ENCODE measurements at regions not wholly inside any gene's neighbourhood (a gene's known extent, or its start where the extent isn't known, plus 50 kb on each side); places are given as distances from the start of the nearest gene placed in this dataset.

GRCh38 chr2:156803967-156804366 is 367.8 kb downstream of the GPD2 start:
- no CpG with 5 or more reads among the region's 5 CpGs for WGBS, 2 experiments (ENCODE audit: extremely low coverage in 2 of 2, insufficient read length in 1 of 2)
- Histone ChIP-seq H2BK20ac (ENCODE audit: low read depth, low read length) (no peak overlapping the region), H3K9me3 (ENCODE audit: control insufficient read depth, insufficient read depth, low read length) (no peaks in the 10 kb centered on the region), H3K27me3 (ENCODE audit: control insufficient read depth, insufficient read depth, low read length) (no peaks in the 10 kb centered on the region), H3K4ac (ENCODE audit: low read depth, low read length) (no peak overlapping the region), H3K4me1 (ENCODE audit: control insufficient read depth, insufficient read depth, low read length) (no peaks in the 10 kb centered on the region), H4K91ac (ENCODE audit: insufficient read depth, low read depth, low read length) (no peak overlapping the region), H2AK9ac (replicated peaks; ENCODE audit: low read depth, low read length, poor library complexity) (no peak overlapping the region), H4K20me1 (ENCODE audit: insufficient read depth, low read length) (no peaks in the 10 kb centered on the region), H3K56ac (ENCODE audit: extremely low read depth, insufficient read depth, low read length) (no peak overlapping the region), H3K9me1 (ENCODE audit: insufficient read depth, low read length) (no peaks in the 10 kb centered on the region), H3K36me3 (ENCODE audit: control insufficient read depth, insufficient read depth, low read length) (no peaks in the 10 kb centered on the region), H3K14ac (replicated peaks; ENCODE audit: low read depth, low read length) (no peak overlapping the region), H2BK120ac (ENCODE audit: low read depth, low read length) (no peak overlapping the region), H3K23ac (ENCODE audit: low read depth, low read length) (no peak overlapping the region), H3K27ac (ENCODE audit: insufficient read depth, low read length) (no peak overlapping the region), H2AFZ (replicated peaks; ENCODE audit: low read length, poor library complexity) (no peak overlapping the region), H2BK15ac (ENCODE audit: low read depth, low read length) (no peak overlapping the region), H3K4me2 (ENCODE audit: low read depth, low read length) (no peak overlapping the region), H3K4me3 (ENCODE audit: insufficient read depth, low read depth, low read length) (no peak overlapping the region), H3K18ac (ENCODE audit: low read depth, low read length) (no peak overlapping the region), H2BK5ac (ENCODE audit: low read depth, low read length, poor library complexity, severe bottlenecking) (no peak overlapping the region), H3K79me1 (ENCODE audit: low read depth in 1 of 2, low read length in 2 of 2) (no peaks in the 10 kb centered on the region), H2AK5ac (ENCODE audit: low read depth, low read length) (no peak overlapping the region), H3K9ac (ENCODE audit: low read depth, low read length) (no peak overlapping the region), H4K8ac (ENCODE audit: low read depth in 2 of 2, low read length in 2 of 2) (no peak overlapping the region), H4K5ac (ENCODE audit: low read depth, low read length) (no peak overlapping the region)
- dilution Hi-C loops (cut with HindIII; ENCODE audit: low sequenced_read_pairs, unreplicated experiment) (no loop called here), intact Hi-C loops (cut with micrococcal nuclease) (loop anchor here (10.0 kb wide), 1 partner anchor 579 kb away; no protein-coding TSS in a partner anchor), in situ Hi-C loops (cut with MboI; ENCODE audit: low sequenced_read_pairs) (no loop called here)
- TF ChIP-seq POLR2A (IDR thresholded peaks at IDR 0.05; ENCODE audit: low read depth, low read length) = no peak
- TF ChIP-seq CEBPB (IDR thresholded peaks at IDR 0.05; ENCODE audit: low read depth, low read length) = no peak
- no peak for TF ChIP-seq CTCF (conservative IDR thresholded peaks at IDR 0.05; ENCODE audit: low read depth, low read length)
- TF ChIP-seq CHD1 (IDR thresholded peaks at IDR 0.05; ENCODE audit: low read depth, low read length) = no peak
- TF ChIP-seq MXI1 (IDR thresholded peaks at IDR 0.05; ENCODE audit: borderline replicate concordance, low read depth, low read length) = no peak
- no peak for TF ChIP-seq RCOR1 (IDR thresholded peaks at IDR 0.05; ENCODE audit: insufficient replicate concordance, low read length)
- TF ChIP-seq ELK1 (IDR thresholded peaks at IDR 0.05; ENCODE audit: borderline replicate concordance, low read depth, low read length) = no peak
- TF ChIP-seq RFX5 (IDR thresholded peaks at IDR 0.05; ENCODE audit: low read depth, low read length) = no peak
- POLR2A ChIA-PET (ENCODE audit: unreplicated experiment) = no interaction called here
- no TSS peak for BruUV-seq (replicated peaks)
- ATAC-seq (ENCODE audit: low read depth) (no peak), DNase-seq (no peak)
- CTCF ChIA-PET = no interaction called here

Data from IMR-90 (cell line).